ENCODE measurements at regions not wholly inside any gene's neighbourhood (a gene's known extent, or its start where the extent isn't known, plus 50 kb on each side); places are given as distances from the start of the nearest gene placed in this dataset.

DNA sequence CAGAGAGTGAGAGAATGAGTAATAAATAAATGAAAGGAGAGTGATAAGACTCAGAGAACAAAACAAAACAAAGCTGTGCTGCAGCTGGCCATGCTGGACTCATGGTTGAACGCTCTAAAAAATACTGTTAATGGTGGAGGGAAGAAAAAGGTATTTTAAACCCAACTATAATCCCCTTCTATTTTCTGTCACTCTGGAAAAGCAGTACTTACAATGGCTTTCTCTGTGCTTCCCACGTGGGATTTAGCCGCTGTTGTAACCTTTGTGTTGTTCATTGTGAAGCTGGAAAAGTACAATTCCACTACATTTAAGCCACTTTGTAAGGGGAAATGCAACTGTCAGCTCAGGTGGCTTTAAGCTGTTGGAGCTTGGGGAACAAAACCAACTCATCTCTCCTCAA, 917.7 kb downstream of the IGSF11 start:
- no peaks in the 10 kb centered on the region for H3K36me3 ChIP-seq (ENCODE audit: insufficient read depth)
- no peak overlapping the region for H3K4me3 ChIP-seq (IDR thresholded peaks at IDR 0.05; ENCODE audit: insufficient read depth, low read depth, low read length)
- H3K4me1 ChIP-seq (ENCODE audit: low read depth, poor library complexity, severe bottlenecking), result peaks cover 4% of the 10 kb centered on the region
- H3K27ac ChIP-seq, result no peak overlapping the region
- no peak overlapping the region for H2AFZ ChIP-seq (ENCODE audit: low read depth)
- no peak overlapping the region for H3K9ac ChIP-seq
- H4K20me1 ChIP-seq (ENCODE audit: insufficient read depth), result no peaks in the 10 kb centered on the region
- H3K27me3 ChIP-seq (ENCODE audit: insufficient read depth, low read depth), result no peaks in the 10 kb centered on the region
- no peak overlapping the region for H3K4me2 ChIP-seq
- TF ChIP-seq, protein P1, sequence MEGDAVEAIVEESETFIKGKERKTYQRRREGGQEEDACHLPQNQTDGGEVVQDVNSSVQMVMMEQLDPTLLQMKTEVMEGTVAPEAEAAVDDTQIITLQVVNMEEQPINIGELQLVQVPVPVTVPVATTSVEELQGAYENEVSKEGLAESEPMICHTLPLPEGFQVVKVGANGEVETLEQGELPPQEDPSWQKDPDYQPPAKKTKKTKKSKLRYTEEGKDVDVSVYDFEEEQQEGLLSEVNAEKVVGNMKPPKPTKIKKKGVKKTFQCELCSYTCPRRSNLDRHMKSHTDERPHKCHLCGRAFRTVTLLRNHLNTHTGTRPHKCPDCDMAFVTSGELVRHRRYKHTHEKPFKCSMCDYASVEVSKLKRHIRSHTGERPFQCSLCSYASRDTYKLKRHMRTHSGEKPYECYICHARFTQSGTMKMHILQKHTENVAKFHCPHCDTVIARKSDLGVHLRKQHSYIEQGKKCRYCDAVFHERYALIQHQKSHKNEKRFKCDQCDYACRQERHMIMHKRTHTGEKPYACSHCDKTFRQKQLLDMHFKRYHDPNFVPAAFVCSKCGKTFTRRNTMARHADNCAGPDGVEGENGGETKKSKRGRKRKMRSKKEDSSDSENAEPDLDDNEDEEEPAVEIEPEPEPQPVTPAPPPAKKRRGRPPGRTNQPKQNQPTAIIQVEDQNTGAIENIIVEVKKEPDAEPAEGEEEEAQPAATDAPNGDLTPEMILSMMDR (conservative IDR thresholded peaks at IDR 0.05; ENCODE audit: low read depth, low read length), result no peak
- no peaks in the 10 kb centered on the region for H3K79me2 ChIP-seq (ENCODE audit: insufficient read depth, low read depth)

DNA sequence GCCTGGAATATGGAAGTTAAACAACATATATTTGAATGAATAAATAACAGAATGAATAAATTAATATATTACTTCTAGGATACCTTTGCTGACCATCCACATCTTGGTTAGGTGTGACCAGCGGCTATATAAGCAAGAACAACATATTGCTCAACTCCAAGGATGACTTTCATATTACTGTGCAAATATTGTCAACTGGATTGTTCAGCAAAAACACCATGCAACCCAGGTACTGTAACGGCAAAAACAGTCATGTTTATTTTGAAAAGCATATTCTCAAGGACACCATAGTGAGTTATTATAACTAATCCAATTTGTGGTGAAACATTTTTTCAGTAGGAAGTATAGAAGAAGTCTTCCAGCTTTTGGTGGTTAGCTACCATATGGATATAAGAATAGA, 907.9 kb downstream of the IGSF11 start:
- TF ChIP-seq, protein P1 (conservative IDR thresholded peaks at IDR 0.05; ENCODE audit: low read depth, low read length), result no peak
- H3K27ac ChIP-seq, result no peak overlapping the region
- H2AFZ ChIP-seq (ENCODE audit: low read depth), result no peak overlapping the region

DNA sequence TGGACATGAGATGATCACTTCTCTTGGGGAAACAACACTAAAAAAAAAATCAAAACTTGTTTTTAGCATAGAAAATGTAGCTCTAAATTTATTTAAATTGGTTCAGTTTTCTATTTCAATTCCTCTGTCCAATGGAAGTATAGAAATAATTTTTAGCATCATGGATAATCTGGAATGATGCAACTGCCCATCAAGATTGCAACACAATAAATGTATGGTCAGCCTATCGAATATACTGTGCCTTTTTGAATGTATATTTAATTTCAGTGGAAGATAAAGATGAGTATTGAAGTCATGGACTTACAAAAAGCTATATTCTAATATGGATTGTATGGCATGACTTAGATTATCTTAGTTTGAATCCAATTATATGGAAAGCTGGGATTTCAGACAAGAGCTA, 906.7 kb downstream of the IGSF11 start:
- no peak overlapping the region for H2AFZ ChIP-seq (ENCODE audit: low read depth)
- no peak overlapping the region for H3K9ac ChIP-seq
- H3K27ac ChIP-seq, result no peak overlapping the region
- H3K36me3 ChIP-seq (ENCODE audit: insufficient read depth), result no peaks in the 10 kb centered on the region
- TF ChIP-seq, protein P1 (conservative IDR thresholded peaks at IDR 0.05; ENCODE audit: low read depth, low read length), result no peak
- H3K79me2 ChIP-seq (ENCODE audit: insufficient read depth, low read depth), result no peaks in the 10 kb centered on the region
- no peaks in the 10 kb centered on the region for H3K27me3 ChIP-seq (ENCODE audit: insufficient read depth, low read depth)
- no peak overlapping the region for H3K4me3 ChIP-seq (IDR thresholded peaks at IDR 0.05; ENCODE audit: insufficient read depth, low read depth, low read length)
- no peaks in the 10 kb centered on the region for H4K20me1 ChIP-seq (ENCODE audit: insufficient read depth)
- no peak overlapping the region for H3K4me2 ChIP-seq
- no peaks in the 10 kb centered on the region for H3K4me1 ChIP-seq (ENCODE audit: low read depth, poor library complexity, severe bottlenecking)

More for the DNA sequence above, 907.9 kb downstream of the IGSF11 start:
- H4K20me1 ChIP-seq (ENCODE audit: insufficient read depth), result no peaks in the 10 kb centered on the region
- no peaks in the 10 kb centered on the region for H3K36me3 ChIP-seq (ENCODE audit: insufficient read depth)
- no peaks in the 10 kb centered on the region for H3K27me3 ChIP-seq (ENCODE audit: insufficient read depth, low read depth)
- H3K4me1 ChIP-seq (ENCODE audit: low read depth, poor library complexity, severe bottlenecking), result no peaks in the 10 kb centered on the region
- no peak overlapping the region for H3K9ac ChIP-seq
- no peak overlapping the region for H3K4me3 ChIP-seq (IDR thresholded peaks at IDR 0.05; ENCODE audit: insufficient read depth, low read depth, low read length)
- no peaks in the 10 kb centered on the region for H3K79me2 ChIP-seq (ENCODE audit: insufficient read depth, low read depth)
- no peak overlapping the region for H3K4me2 ChIP-seq

DNA sequence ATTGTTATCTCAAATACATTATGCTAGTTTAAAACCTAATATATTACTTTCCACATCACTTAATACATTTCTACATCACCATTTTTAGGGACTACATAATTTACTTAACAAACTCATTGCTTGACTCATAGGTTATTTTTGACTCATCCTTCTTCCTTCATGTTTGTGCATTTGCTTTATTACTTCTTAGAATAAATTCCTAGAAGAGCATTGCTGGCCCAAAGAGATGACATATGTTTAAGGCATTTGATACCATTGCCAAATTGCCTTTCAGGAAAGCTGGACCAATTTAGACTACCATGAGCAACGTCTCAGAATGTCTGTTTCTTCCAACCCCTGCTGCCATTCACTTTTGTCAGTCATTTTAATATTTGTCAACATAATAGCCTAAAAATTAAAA, 905.8 kb downstream of the IGSF11 start:
- H2AFZ ChIP-seq (ENCODE audit: low read depth), result no peak overlapping the region
- TF ChIP-seq, protein P1 (conservative IDR thresholded peaks at IDR 0.05; ENCODE audit: low read depth, low read length), result no peak

More for the DNA sequence above, 905.8 kb downstream of the IGSF11 start:
- Histone ChIP-seq H3K79me2 (ENCODE audit: insufficient read depth, low read depth) (no peaks in the 10 kb centered on the region), H3K4me3 (IDR thresholded peaks at IDR 0.05; ENCODE audit: insufficient read depth, low read depth, low read length) (no peak overlapping the region), H3K9ac (no peak overlapping the region), H3K27me3 (ENCODE audit: insufficient read depth, low read depth) (no peaks in the 10 kb centered on the region), H3K27ac (no peak overlapping the region), H3K36me3 (ENCODE audit: insufficient read depth) (no peaks in the 10 kb centered on the region), H4K20me1 (ENCODE audit: insufficient read depth) (no peaks in the 10 kb centered on the region), H3K4me1 (ENCODE audit: low read depth, poor library complexity, severe bottlenecking) (no peaks in the 10 kb centered on the region), H3K4me2 (no peak overlapping the region)

Measured in KMS-11 (cell line).